IPS-15b (cell line): ENCODE measurements at regions not wholly inside any gene's neighbourhood (a gene's known extent, or its start where the extent isn't known, plus 50 kb on each side); places are given as distances from the start of the nearest gene placed in this dataset.

Experiments
- H3K27me3 ChIP-seq: one replicate; pipeline ENCODE4 v1.6.1; 2013; ENCODE audit warnings: low read length; ENCODE audit not compliant: control insufficient read depth, insufficient read depth
- H3K36me3 ChIP-seq: one replicate; pipeline ENCODE4 v1.6.1; 2013; ENCODE audit warnings: low read length; ENCODE audit not compliant: control insufficient read depth, insufficient read depth
- H3K4me1 ChIP-seq: one replicate; pipeline ENCODE4 v1.6.1; 2013; ENCODE audit warnings: mild to moderate bottlenecking, low read length; ENCODE audit not compliant: control insufficient read depth, insufficient read depth
- H3K4me3 ChIP-seq: one replicate; pipeline ENCODE4 v1.5.1; 2013; ENCODE audit warnings: low read depth, low read length
- H3K9ac ChIP-seq: one replicate; pipeline ENCODE4 v1.6.1; 2013; ENCODE audit warnings: low read depth, mild to moderate bottlenecking, low read length
- H3K9me3 ChIP-seq: one replicate; pipeline ENCODE4 v1.6.1; 2013; ENCODE audit warnings: mild to moderate bottlenecking, low read length; ENCODE audit not compliant: control insufficient read depth, insufficient read depth

DNA sequence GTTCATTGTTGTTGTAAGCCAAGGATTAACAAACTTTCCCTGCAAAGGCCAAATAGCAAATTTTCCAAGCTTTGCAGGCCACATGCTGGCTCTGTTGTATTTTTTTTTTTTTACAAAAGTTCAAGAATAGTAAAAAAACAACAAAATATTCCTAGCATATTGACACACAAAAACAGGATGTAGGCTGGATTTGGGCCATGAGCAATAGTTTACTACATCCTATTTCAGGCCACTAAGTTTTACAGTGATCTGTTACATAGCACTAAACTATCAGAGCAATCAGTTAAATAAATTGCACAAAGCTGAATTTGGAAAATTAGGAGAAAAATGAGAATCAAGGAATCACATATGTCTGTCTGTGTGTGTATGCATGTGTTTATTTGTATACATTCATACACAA lies 491.8 kb upstream of the GHITM start:
- no peaks in the 10 kb centered on the region for H3K27me3 ChIP-seq
- no peaks in the 10 kb centered on the region for H3K4me1 ChIP-seq
- no peaks in the 10 kb centered on the region for H3K9me3 ChIP-seq
- no peaks in the 10 kb centered on the region for H3K36me3 ChIP-seq
- H3K9ac ChIP-seq: no peak overlapping the region
- no peak overlapping the region for H3K4me3 ChIP-seq

DNA sequence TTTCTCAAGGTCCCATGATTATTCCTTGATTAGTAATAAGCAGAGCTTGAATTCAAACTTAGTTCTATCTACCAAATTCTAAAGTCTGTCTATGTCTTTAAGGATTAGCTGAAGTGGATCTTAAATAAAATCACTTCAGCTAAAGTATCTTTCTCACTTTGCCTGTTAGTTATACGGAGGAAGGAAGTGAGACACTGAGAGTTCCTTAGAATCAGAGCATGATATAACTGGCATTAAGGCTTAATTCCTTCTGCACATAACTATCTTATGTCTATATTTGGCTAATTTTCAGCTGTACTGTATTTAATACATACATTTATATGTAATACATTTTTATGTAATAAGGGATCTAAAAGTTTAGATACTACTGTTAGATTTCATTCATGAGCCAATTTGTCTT lies 491.1 kb upstream of the GHITM start:
- H3K9ac ChIP-seq: no peak overlapping the region
- no peak overlapping the region for H3K4me3 ChIP-seq
- H3K4me1 ChIP-seq: no peaks in the 10 kb centered on the region
- no peaks in the 10 kb centered on the region for H3K27me3 ChIP-seq
- H3K9me3 ChIP-seq: no peaks in the 10 kb centered on the region
- H3K36me3 ChIP-seq: no peaks in the 10 kb centered on the region

DNA sequence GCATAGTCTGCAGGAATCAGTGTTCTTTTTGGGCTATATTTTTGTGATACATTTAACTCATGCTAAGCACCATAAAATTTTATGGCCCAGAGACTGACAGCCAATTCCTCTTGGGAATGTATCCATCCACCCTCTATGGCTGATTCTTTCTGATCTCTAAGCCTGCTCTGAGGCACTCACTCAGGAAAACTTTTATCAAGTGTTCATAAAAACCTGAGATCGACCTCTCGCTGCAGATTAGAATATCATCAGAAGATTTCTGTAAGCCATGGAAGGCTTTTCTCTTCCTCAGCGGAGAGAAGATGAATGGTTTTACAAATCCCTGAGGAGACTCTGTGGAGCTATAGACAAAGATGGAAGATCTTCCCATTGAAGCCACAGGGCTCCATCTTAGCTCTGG lies 489.8 kb upstream of the GHITM start:
- Histone ChIP-seq H3K27me3 (no peaks in the 10 kb centered on the region), H3K9me3 (no peaks in the 10 kb centered on the region)

DNA sequence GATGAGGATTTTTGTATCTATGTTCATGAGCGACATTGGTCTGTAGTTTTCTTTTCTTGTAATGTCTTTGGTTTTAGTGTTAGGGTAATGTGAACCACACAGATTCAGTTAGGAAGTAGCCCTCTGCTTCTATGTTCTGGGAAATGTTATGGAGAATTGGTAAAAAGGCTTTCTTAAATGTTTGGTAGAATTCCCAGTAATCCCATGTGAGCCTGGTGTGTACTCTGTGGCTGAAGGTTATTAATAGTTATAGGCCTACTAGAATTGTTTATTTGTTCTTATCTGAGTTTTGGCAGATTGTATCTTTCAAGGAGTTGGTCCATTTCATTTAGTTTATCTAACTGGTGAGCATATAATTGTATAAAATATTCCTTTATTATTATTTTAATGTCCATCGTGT lies 484.6 kb upstream of the GHITM start:
- H3K9me3 ChIP-seq: no peaks in the 10 kb centered on the region
- no peaks in the 10 kb centered on the region for H3K36me3 ChIP-seq
- no peaks in the 10 kb centered on the region for H3K27me3 ChIP-seq
- no peaks in the 10 kb centered on the region for H3K4me1 ChIP-seq
- H3K4me3 ChIP-seq: no peak overlapping the region
- H3K9ac ChIP-seq: no peak overlapping the region

More for the DNA sequence above, 489.8 kb upstream of the GHITM start:
- Histone ChIP-seq H3K4me3 (no peak overlapping the region), H3K4me1 (no peaks in the 10 kb centered on the region), H3K9ac (no peak overlapping the region), H3K36me3 (no peaks in the 10 kb centered on the region)

DNA sequence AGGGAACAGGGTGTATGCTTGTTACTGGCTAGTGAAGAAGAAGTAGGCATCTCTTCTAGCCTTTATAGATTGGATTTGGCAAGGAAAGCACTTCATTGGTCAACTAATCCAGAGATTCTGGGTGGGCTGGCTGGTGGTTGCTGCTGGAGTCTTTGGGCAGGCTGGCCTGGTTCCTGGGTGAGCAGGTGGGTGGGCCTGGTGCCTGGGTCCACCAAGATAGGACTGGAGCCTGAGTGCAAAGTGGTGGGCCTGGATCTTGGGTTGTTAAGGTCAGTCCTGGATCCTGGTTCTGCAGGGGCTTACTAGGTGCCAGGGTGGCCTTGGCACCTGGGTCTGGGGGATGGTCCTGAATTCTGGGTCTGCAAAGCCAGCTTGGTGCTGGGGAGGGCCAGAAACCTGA lies 482.4 kb upstream of the GHITM start:
- no peak overlapping the region for H3K4me3 ChIP-seq
- no peaks in the 10 kb centered on the region for H3K9me3 ChIP-seq
- no peaks in the 10 kb centered on the region for H3K36me3 ChIP-seq
- H3K9ac ChIP-seq: no peak overlapping the region
- H3K4me1 ChIP-seq: no peaks in the 10 kb centered on the region
- no peaks in the 10 kb centered on the region for H3K27me3 ChIP-seq

DNA sequence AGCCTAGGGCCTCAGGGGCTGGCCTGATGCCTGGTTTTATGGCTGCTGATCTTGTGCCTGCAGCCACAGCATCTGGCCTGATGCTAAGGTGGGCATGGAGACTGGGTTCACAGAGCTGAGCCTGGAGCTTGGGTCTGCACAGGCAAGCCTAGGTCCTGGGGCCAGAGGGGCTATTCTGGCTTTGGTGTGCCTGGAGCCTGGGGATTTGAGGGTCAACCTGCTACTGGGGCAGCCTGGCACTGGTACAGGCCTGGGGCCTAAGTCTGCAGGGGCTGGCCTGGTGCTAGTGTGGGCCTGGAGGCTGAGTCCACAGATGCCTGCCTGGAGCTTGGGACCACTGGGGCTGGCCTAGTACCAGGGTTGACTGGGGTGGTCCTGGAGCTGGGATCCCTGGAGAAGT lies 481.8 kb upstream of the GHITM start:
- no peaks in the 10 kb centered on the region for H3K4me1 ChIP-seq
- H3K27me3 ChIP-seq: no peaks in the 10 kb centered on the region
- no peak overlapping the region for H3K9ac ChIP-seq
- no peaks in the 10 kb centered on the region for H3K9me3 ChIP-seq
- H3K4me3 ChIP-seq: no peak overlapping the region
- H3K36me3 ChIP-seq: no peaks in the 10 kb centered on the region

DNA sequence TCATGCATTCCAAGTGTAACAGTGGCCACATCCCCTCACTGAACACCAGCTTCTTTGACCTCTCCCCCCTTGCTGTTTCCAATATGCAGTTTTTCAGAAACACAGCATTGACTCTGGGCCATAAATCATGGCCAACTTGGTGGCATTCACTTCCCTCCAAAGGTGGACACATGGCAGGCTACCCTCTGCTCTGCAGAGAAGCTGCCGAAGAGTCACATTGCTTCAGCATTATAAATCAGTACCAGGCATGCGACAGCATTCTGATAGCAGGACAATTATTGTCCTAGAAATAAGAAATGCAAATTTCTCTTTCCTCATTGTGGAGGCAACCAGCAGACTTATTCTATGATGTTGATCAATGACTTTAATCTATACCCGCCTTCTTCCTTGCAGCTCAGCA lies 475.4 kb upstream of the GHITM start:
- Histone ChIP-seq H3K4me3 (no peak overlapping the region), H3K4me1 (no peaks in the 10 kb centered on the region), H3K9ac (no peak overlapping the region), H3K36me3 (no peaks in the 10 kb centered on the region), H3K27me3 (no peaks in the 10 kb centered on the region), H3K9me3 (no peaks in the 10 kb centered on the region)

DNA sequence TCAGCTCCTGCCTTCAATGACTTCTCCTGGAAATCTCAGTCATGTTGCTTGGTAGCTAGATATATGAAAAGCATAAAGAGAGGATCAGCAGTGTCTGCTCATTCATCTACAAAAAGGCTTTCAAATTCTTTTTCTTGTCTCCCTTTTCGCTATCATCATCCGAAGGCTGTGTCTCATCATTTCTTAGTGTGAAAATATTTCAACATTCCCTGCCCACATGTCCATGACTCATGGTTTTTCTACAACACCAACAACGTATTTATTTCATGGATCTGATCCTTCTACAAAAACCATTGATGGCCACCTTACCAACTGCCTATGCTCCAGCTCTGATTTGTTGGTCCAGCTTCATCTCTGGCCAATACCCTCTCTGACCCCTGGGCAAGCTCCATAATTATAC lies 472.5 kb upstream of the GHITM start:
- Histone ChIP-seq H3K9ac (no peak overlapping the region), H3K9me3 (no peaks in the 10 kb centered on the region), H3K4me3 (no peak overlapping the region), H3K27me3 (no peaks in the 10 kb centered on the region), H3K4me1 (no peaks in the 10 kb centered on the region), H3K36me3 (no peaks in the 10 kb centered on the region)

DNA sequence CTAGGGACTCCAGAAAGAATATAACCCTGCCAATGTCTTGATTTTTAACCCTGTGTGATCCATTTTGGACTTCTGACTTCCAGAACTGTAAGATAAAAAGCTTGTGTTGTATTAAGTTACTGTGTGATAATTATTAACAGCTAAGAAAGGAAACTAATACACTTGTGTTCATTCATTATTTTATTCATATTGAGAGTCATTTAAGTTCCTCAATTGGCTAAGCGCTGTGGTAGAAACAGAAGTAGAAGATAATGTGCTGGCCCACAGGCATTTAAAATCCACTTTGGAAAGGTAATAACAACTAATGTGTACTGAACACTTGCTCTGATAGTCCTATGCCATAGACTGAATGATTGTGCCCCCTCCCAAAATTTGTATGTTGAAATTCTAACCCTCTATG lies 471.7 kb upstream of the GHITM start:
- Histone ChIP-seq H3K4me1 (no peaks in the 10 kb centered on the region), H3K4me3 (no peak overlapping the region), H3K9ac (no peak overlapping the region), H3K27me3 (no peaks in the 10 kb centered on the region), H3K36me3 (no peaks in the 10 kb centered on the region), H3K9me3 (no peaks in the 10 kb centered on the region)

DNA sequence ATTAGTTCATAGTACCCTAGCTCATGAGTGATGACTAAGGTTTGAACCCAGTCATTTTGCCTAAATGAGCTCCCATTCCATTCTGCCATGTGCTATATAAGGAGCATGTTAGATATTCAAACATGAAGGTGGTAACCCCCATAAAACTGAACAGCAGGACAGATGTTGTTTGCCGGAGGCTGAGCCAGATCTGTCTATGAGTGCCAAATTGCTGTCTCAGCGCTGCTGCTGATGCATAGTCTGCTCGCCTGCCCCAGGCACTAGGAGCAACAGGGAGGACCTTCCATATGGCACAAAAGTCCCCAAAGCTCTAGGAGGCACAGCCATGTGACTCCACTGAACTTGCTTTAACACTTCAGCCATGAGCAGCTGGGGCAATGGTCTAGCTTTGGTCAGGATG lies 466.0 kb upstream of the GHITM start:
- H3K4me1 ChIP-seq: no peaks in the 10 kb centered on the region
- no peaks in the 10 kb centered on the region for H3K9me3 ChIP-seq
- H3K9ac ChIP-seq: no peak overlapping the region
- no peaks in the 10 kb centered on the region for H3K36me3 ChIP-seq
- H3K27me3 ChIP-seq: no peaks in the 10 kb centered on the region
- no peak overlapping the region for H3K4me3 ChIP-seq

DNA sequence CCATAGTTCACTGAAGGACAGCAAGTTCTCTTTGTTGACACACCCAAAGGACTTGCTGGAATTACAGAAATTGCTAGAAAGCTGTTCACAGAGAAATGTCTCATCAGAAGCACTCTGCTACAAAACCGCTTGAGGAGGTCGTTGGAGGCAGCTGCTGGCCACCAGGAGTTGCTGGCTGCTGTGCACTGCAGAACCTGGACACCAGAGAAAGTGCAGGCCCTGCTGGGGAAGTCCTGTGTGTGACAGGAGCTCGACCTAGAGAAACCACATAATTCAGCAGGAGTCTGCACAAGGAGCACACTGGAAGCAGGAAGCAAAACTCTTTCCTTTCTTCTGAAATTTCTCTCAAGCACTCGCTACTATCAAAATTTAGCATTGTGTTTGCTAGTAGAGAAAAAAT lies 461.5 kb upstream of the GHITM start:
- Histone ChIP-seq H3K27me3 (no peaks in the 10 kb centered on the region), H3K4me3 (no peak overlapping the region), H3K4me1 (peaks cover 3% of the 10 kb centered on the region), H3K36me3 (no peaks in the 10 kb centered on the region), H3K9ac (no peak overlapping the region), H3K9me3 (no peaks in the 10 kb centered on the region)

DNA sequence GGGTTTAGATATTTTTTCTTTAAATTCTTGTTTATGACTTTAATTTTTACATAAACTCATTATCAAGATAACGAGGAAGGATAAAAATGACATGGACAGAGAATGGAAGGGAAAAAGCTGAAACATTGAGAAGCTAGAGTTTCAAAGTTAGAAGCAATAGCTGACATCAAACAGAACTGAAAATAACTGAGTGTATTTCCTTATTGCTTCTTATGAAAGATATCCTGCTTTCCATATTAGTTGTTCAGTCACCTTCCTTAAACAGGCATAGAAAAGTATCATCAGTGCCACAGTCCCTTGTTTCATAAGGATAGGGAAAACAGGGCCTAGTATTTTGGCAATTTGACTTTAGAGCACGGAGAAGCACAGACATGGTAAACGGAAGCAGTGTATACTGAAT lies 460.5 kb upstream of the GHITM start:
- no peaks in the 10 kb centered on the region for H3K36me3 ChIP-seq
- H3K4me1 ChIP-seq: peaks cover 3% of the 10 kb centered on the region
- no peaks in the 10 kb centered on the region for H3K9me3 ChIP-seq
- H3K4me3 ChIP-seq: no peak overlapping the region
- no peaks in the 10 kb centered on the region for H3K27me3 ChIP-seq
- no peak overlapping the region for H3K9ac ChIP-seq

DNA sequence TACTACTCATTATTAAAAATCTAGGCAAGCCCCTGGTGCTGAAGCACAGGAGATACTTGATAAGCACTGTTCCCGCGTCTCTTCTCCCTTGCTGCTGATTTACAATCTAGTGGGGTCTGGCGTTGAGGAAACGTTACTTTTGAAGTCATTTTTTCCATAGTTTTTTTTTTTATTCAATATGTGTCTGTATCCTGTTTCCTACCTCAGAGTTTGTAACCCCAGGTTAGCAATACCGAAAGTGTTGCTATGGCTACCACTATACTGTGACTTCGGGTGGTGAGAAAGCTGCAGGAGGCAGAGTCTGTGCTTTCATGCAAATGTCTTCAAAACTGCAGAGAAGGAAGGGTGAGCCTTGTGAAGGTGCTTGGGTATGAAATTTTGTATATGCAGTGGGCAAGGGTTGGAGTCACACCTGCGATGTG lies 458.8 kb upstream of the GHITM start:
- Histone ChIP-seq H3K27me3 (no peaks in the 10 kb centered on the region), H3K4me3 (no peak overlapping the region), H3K4me1 (peaks cover 3% of the 10 kb centered on the region), H3K36me3 (no peaks in the 10 kb centered on the region), H3K9me3 (no peaks in the 10 kb centered on the region), H3K9ac (no peak overlapping the region)
